ENCODE measurements at regions not wholly inside any gene's neighbourhood (a gene's known extent, or its start where the extent isn't known, plus 50 kb on each side); places are given as distances from the start of the nearest gene placed in this dataset.

DNA sequence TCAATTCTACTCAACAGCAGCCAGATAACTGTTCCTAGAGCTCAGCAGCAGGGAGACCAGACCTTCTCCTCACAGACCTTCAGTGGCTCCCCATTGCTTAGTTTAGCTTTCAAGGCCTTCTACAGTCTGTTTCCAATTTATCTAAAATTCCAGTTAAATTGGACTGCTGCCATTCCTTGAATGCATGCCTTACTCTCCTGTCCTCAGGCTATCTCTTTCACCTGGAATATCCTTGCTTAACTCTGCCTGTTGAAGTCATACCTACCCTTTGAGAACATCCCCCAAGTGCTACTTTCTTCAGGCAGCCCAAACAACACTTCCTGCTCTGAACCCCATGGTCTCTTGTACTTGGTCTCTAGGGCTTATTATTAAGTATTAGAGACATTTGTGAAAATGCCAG is 120.7 kb upstream of the TENM4 start:
- TF ChIP-seq POLR2AphosphoS5 (IDR thresholded peaks at IDR 0.05; ENCODE audit: low read depth, low read length) (no peak), POLR2A (IDR thresholded peaks at IDR 0.05; ENCODE audit: low read depth, low read length) (no peak)

Measured in GM12892 (cell line).